HepG2 (cell line): ENCODE measurements at regions not wholly inside any gene's neighbourhood (a gene's known extent, or its start where the extent isn't known, plus 50 kb on each side); places are given as distances from the start of the nearest gene placed in this dataset.

ENCODE experiments used
- ATAD3A ChIP-seq: sonication (generic); formaldehyde crosslinking; IDR thresholded peaks from 2 replicates; pipeline ENCODE4 v1.4.0; 2020; ENCODE audit warnings: missing genetic modification reagents
- ATF1 ChIP-seq: IDR thresholded peaks from 2 replicates; pipeline ENCODE4 v1.6.1; 2016; ENCODE audit warnings: mild to moderate bottlenecking, control low read depth
- BRD4 ChIP-seq: sonication (generic); formaldehyde crosslinking; IDR thresholded peaks from 2 replicates; pipeline ENCODE4 v1.4.0; 2020; ENCODE audit warnings: missing genetic modification reagents
- CREB1 ChIP-seq, 2 experiments: fragments of 450-650 bp in 1 of 2; IDR thresholded peaks; 2 replicates each; pipeline ENCODE4 v1.6.1; 2016 to 2017; ENCODE audit warnings: control low read depth in 1 of 2, mild to moderate bottlenecking in 1 of 2, missing compliant biosample characterization in 1 of 2, missing genetic modification characterization in 1 of 2
- DBP ChIP-seq: sonication (generic); formaldehyde crosslinking; IDR thresholded peaks from 2 replicates; pipeline ENCODE4 v1.4.0; 2020; ENCODE audit warnings: missing genetic modification reagents; ENCODE audit errors: not compliant biosample characterization
- ETV6 ChIP-seq: sonication (generic); formaldehyde crosslinking; conservative IDR thresholded peaks from 2 replicates; pipeline ENCODE4 v1.4.0; 2020; ENCODE audit warnings: missing genetic modification reagents
- FOXA3 ChIP-seq: IDR thresholded peaks from 2 replicates; pipeline ENCODE4 v1.6.1; 2016; ENCODE audit warnings: missing genetic modification reagents, missing compliant biosample characterization
- HNF4A ChIP-seq: sonication (generic); formaldehyde crosslinking; IDR thresholded peaks from 2 replicates; pipeline ENCODE4 v1.4.0; 2020; ENCODE audit warnings: missing genetic modification reagents
- KDM5A ChIP-seq: fragments of 200-600 bp; sonication (generic); IDR thresholded peaks from 2 replicates; pipeline ENCODE4 v1.7.0; 2018; ENCODE audit warnings: antibody characterized with exemption, mild to moderate bottlenecking, low read length, borderline replicate concordance
- MEIS2 ChIP-seq: sonication (generic); formaldehyde crosslinking; IDR thresholded peaks from 2 replicates; pipeline ENCODE4 v1.9.0; 2021; ENCODE audit warnings: mild to moderate bottlenecking, missing genetic modification reagents
- MYNN ChIP-seq: sonication (generic); formaldehyde crosslinking; IDR thresholded peaks from 2 replicates; pipeline ENCODE4 v1.4.0; 2020; ENCODE audit warnings: mild to moderate bottlenecking, low read depth, missing genetic modification reagents
- NBN ChIP-seq: fragments of 450-650 bp; conservative IDR thresholded peaks from 2 replicates; pipeline ENCODE4 v1.6.1; 2017
- NCOA5 ChIP-seq: sonication (generic); formaldehyde crosslinking; IDR thresholded peaks from 2 replicates; pipeline ENCODE4 v1.4.0; 2020; ENCODE audit warnings: missing genetic modification reagents
- NR1H2 ChIP-seq: sonication (generic); formaldehyde crosslinking; IDR thresholded peaks from 2 replicates; pipeline ENCODE4 v1.8.1; 2022; ENCODE audit warnings: low read depth, missing genetic modification reagents, borderline replicate concordance
- PATZ1 ChIP-seq: sonication (generic); formaldehyde crosslinking; IDR thresholded peaks from 2 replicates; pipeline ENCODE4 v1.4.0; 2020; ENCODE audit warnings: missing genetic modification reagents
- POGZ ChIP-seq: sonication (generic); formaldehyde crosslinking; IDR thresholded peaks from 2 replicates; pipeline ENCODE4 v1.4.0; 2020; ENCODE audit warnings: mild to moderate bottlenecking, missing genetic modification reagents
- PRMT3 ChIP-seq: sonication (generic); formaldehyde crosslinking; IDR thresholded peaks from 2 replicates; pipeline ENCODE4 v1.8.1; 2022; ENCODE audit warnings: low read depth, mild to moderate bottlenecking, moderate library complexity, missing genetic modification reagents, borderline replicate concordance
- SMAD3 ChIP-seq: sonication (generic); formaldehyde crosslinking; IDR thresholded peaks from 2 replicates; pipeline ENCODE4 v1.4.0; 2020; ENCODE audit warnings: missing genetic modification reagents
- SP2 ChIP-seq: sonication (generic); formaldehyde crosslinking; IDR thresholded peaks from 2 replicates; pipeline ENCODE4 v1.5.1; 2020; ENCODE audit warnings: mild to moderate bottlenecking, missing genetic modification reagents
- U2AF1 ChIP-seq: fragments of 200-400 bp; formaldehyde crosslinking; optimal IDR thresholded peaks from 2 replicates; pipeline ENCODE3; 2017; ENCODE audit warnings: mild to moderate bottlenecking, low read depth, low read length
- ZFY ChIP-seq: sonication (generic); formaldehyde crosslinking; IDR thresholded peaks from 2 replicates; pipeline ENCODE4 v1.4.0; 2020; ENCODE audit warnings: missing genetic modification reagents
- ZMAT5 ChIP-seq: sonication (generic); formaldehyde crosslinking; IDR thresholded peaks from 2 replicates; pipeline ENCODE4 v1.5.0; 2020; ENCODE audit warnings: mild to moderate bottlenecking, low read depth, missing genetic modification reagents, borderline replicate concordance
- ZNF160 ChIP-seq: sonication (generic); formaldehyde crosslinking; IDR thresholded peaks from 2 replicates; pipeline ENCODE4 v1.8.0; 2022; ENCODE audit warnings: mild to moderate bottlenecking, inconsistent platforms, missing genetic modification reagents
- ZNF24 ChIP-seq: fragments of 450-650 bp; IDR thresholded peaks from 2 replicates; pipeline ENCODE4 v1.6.1; 2017; ENCODE audit warnings: antibody characterized with exemption, mild to moderate bottlenecking
- ZNF382 ChIP-seq: sonication (generic); formaldehyde crosslinking; IDR thresholded peaks from 2 replicates; pipeline ENCODE4 v1.5.0; 2020; ENCODE audit warnings: missing genetic modification reagents, mild to moderate bottlenecking, borderline replicate concordance
- ZNF510 ChIP-seq: sonication (generic); formaldehyde crosslinking; IDR thresholded peaks from 2 replicates; pipeline ENCODE4 v1.4.0; 2020; ENCODE audit warnings: low read depth, mild to moderate bottlenecking, missing genetic modification reagents
- ZNF574 ChIP-seq: sonication (generic); formaldehyde crosslinking; IDR thresholded peaks from 2 replicates; pipeline ENCODE4 v1.4.0; 2020; ENCODE audit warnings: missing genetic modification reagents
- ZSCAN31 ChIP-seq: sonication (generic); formaldehyde crosslinking; IDR thresholded peaks from 2 replicates; pipeline ENCODE4 v1.5.0; 2020; ENCODE audit warnings: low read depth, mild to moderate bottlenecking, missing genetic modification reagents

GRCh38 chrX:30992381-30992904 is 79.4 kb downstream of the FTHL17 start (continued):
- no peak for TF ChIP-seq ZNF574 (CRISPR knock-in tag)
- no peak for TF ChIP-seq ZFY (CRISPR knock-in tag)
- TF ChIP-seq U2AF1 = no peak
- TF ChIP-seq BRD4 (CRISPR knock-in tag) = no peak
- no peak for TF ChIP-seq ETV6 (CRISPR knock-in tag)
- TF ChIP-seq SP2 (CRISPR knock-in tag) = no peak
- no peak for TF ChIP-seq ZNF24
- no peak for TF ChIP-seq ZNF382
- no peak for TF ChIP-seq PRMT3 (CRISPR knock-in tag)
- TF ChIP-seq NCOA5 = no peak
- no peak for TF ChIP-seq ZMAT5 (CRISPR knock-in tag)
- TF ChIP-seq ZNF160 = no peak
- no peak for TF ChIP-seq NBN
- no peak for TF ChIP-seq POGZ (CRISPR knock-in tag)
- TF ChIP-seq KDM5A = no peak
- TF ChIP-seq MEIS2 (CRISPR knock-in tag) = no peak
- TF ChIP-seq HNF4A = peak; percentile 43
- TF ChIP-seq FOXA3 (CRISPR knock-in tag) = peak; percentile 41; the same call in 1 of the 2 replicates
- TF ChIP-seq ATAD3A (CRISPR knock-in tag) = no peak
- TF ChIP-seq NR1H2 (CRISPR knock-in tag) = no peak
- 0 out of 2 replicates have a peak, but pooled peaks have one; percentile 19 for TF ChIP-seq SMAD3 (CRISPR knock-in tag)
- 0 out of 2 replicates have a peak, but pooled peaks have one; percentile 35 for TF ChIP-seq PATZ1
- TF ChIP-seq DBP = no peak
- no peak for TF ChIP-seq ATF1 (CRISPR knock-in tag)
- no peak for TF ChIP-seq ZNF510 (CRISPR knock-in tag)
- TF ChIP-seq MYNN (CRISPR knock-in tag) = no peak
- TF ChIP-seq ZSCAN31 (CRISPR knock-in tag) = no peak
- TF ChIP-seq CREB1 (IDR thresholded peaks at IDR 0.05) = no peak
- TF ChIP-seq CREB1 (CRISPR knock-in tag; IDR thresholded peaks at IDR 0.05) = peak; percentile 38
